H1 (cell line): ENCODE measurements at regions not wholly inside any gene's neighbourhood (a gene's known extent, or its start where the extent isn't known, plus 50 kb on each side); places are given as distances from the start of the nearest gene placed in this dataset.

Source experiments
- BRCA1 ChIP-seq: IDR thresholded peaks from 2 replicates; pipeline ENCODE4 v1.6.1; 2012; ENCODE audit warnings: low read depth, low read length, improper control_type of control experiment
- CTCF ChIP-seq, 3 experiments: IDR thresholded peaks; 1 replicate in 2 of 3; 2 replicates in 1 of 3; pipeline versions ENCODE4 v1.5.1 to v1.6.1; 2011; ENCODE audit warnings: low read length in 3 of 3, mild to moderate bottlenecking in 3 of 3, inconsistent platforms in 2 of 3, low read depth in 1 of 3, moderate library complexity in 1 of 3; ENCODE audit not compliant: insufficient read depth in 1 of 3; ENCODE audit errors: control extremely low read depth in 1 of 3
- EP300 ChIP-seq, 2 experiments: IDR thresholded peaks; 1 replicate in 1 of 2; 2 replicates in 1 of 2; pipeline ENCODE4 v1.6.1; 2011 to 2012; ENCODE audit warnings: low read depth in 2 of 2, low read length in 2 of 2, mild to moderate bottlenecking in 2 of 2, borderline replicate concordance in 1 of 2, inconsistent platforms in 1 of 2, moderate library complexity in 1 of 2
- HDAC6 ChIP-seq: IDR thresholded peaks from one replicate; pipeline ENCODE4 v1.7.1; 2012; ENCODE audit warnings: low read depth, mild to moderate bottlenecking, inconsistent platforms, low read length, moderate library complexity
- POLR2A ChIP-seq, 2 experiments: IDR thresholded peaks; 1 replicate in 1 of 2; 2 replicates in 1 of 2; pipeline ENCODE4 v1.6.1; 2011; ENCODE audit warnings: low read depth in 2 of 2, low read length in 2 of 2, mild to moderate bottlenecking in 2 of 2; ENCODE audit errors: control extremely low read depth in 1 of 2
- POLR2AphosphoS5 ChIP-seq: IDR thresholded peaks from 2 replicates; pipeline ENCODE4 v1.6.1; 2011; ENCODE audit warnings: low read depth, low read length
- RBBP5 ChIP-seq: IDR thresholded peaks from 2 replicates; pipeline ENCODE4 v1.7.1; 2012; ENCODE audit warnings: low read depth, mild to moderate bottlenecking, inconsistent platforms, low read length, moderate library complexity, borderline replicate concordance
- RFX5 ChIP-seq: IDR thresholded peaks from 2 replicates; pipeline ENCODE4 v1.6.1; 2011; ENCODE audit warnings: low read depth, low read length, improper control_type of control experiment, borderline replicate concordance
- SIX5 ChIP-seq: IDR thresholded peaks from 2 replicates; pipeline ENCODE4 v1.6.1; 2011; ENCODE audit warnings: mild to moderate bottlenecking, low read depth, low read length
- TCF12 ChIP-seq: IDR thresholded peaks from 2 replicates; pipeline ENCODE4 v1.6.1; 2011; ENCODE audit warnings: low read depth, mild to moderate bottlenecking, low read length
- TEAD4 ChIP-seq: IDR thresholded peaks from 2 replicates; pipeline ENCODE4 v1.6.1; 2012; ENCODE audit warnings: low read depth, low read length, inconsistent platforms, mixed read lengths
- USF2 ChIP-seq: IDR thresholded peaks from 2 replicates; pipeline ENCODE4 v1.6.1; 2011; ENCODE audit warnings: low read length, improper control_type of control experiment
- ZNF274 ChIP-seq: IDR thresholded peaks from 2 replicates; pipeline ENCODE4 v1.7.0; 2012; ENCODE audit warnings: low read length, borderline replicate concordance; ENCODE audit errors: extremely low read depth

GRCh38 chr16:51922476-51922875 lies 624.5 kb downstream of the TOX3 start:
- no peak for TF ChIP-seq CTCF (IDR thresholded peaks at IDR 0.05; ENCODE audit: control extremely low read depth in 1 of 3, insufficient read depth in 1 of 3, low read depth in 1 of 3, low read length in 3 of 3)
- TF ChIP-seq EP300 (IDR thresholded peaks at IDR 0.05; ENCODE audit: borderline replicate concordance in 1 of 2, low read depth in 2 of 2, low read length in 2 of 2) = no peak
- TF ChIP-seq RFX5 = no peak
- no peak for TF ChIP-seq HDAC6
- TF ChIP-seq USF2 = no peak
- no peak for TF ChIP-seq POLR2AphosphoS5
- no peak for TF ChIP-seq TEAD4
- TF ChIP-seq ZNF274 = no peak
- no peak for TF ChIP-seq BRCA1
- no peak for TF ChIP-seq POLR2A (IDR thresholded peaks at IDR 0.05; ENCODE audit: control extremely low read depth in 1 of 2, low read depth in 2 of 2, low read length in 2 of 2)
- no peak for TF ChIP-seq TCF12
- TF ChIP-seq RBBP5 = no peak
- no peak for TF ChIP-seq SIX5
